ENCODE measurements at regions not wholly inside any gene's neighbourhood (a gene's known extent, or its start where the extent isn't known, plus 50 kb on each side); places are given as distances from the start of the nearest gene placed in this dataset.
"Not testable (repeated sequence)": the region's sequence is repeated elsewhere in the genome, so short reads cannot be mapped to it uniquely, and the experiment has no call there.

GRCh38 chr10:53534428-53534827, 761.8 kb upstream of the MBL2 start:
- H3K4me3 ChIP-seq (ENCODE audit: low read depth, low read length): no peak overlapping the region
- no peak for TF ChIP-seq CTCF (IDR thresholded peaks at IDR 0.05; ENCODE audit: insufficient read depth, low read length)
- DNase-seq (ENCODE audit: low read depth): no peak

- H3K4me3 ChIP-seq (ENCODE audit: low read depth, low read length): no peak overlapping the region
- no peak for TF ChIP-seq CTCF (IDR thresholded peaks at IDR 0.05; ENCODE audit: insufficient read depth, low read length)
- no peak for DNase-seq (ENCODE audit: low read depth)
These were observed 756.4 kb upstream of the MBL2 start for GRCh38 chr10:53528974-53529373.

DNA sequence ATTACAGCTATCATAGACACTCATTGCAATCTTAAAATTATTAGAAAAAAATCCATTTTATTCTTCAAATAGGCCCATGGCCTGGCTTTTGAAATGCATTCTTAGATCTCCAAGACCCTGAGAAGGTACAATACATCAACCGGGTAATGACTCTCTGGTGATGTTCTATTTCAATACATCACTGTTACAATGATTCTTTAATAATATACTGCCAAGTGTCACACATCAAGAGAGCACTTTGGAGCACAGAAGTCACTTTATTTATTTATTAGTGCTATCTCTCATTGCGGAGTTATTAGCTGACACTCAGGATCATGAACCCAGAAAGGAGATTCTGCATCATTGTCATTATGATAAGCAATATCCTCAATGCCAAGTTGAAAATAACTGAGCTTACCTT, 748.5 kb upstream of the MBL2 start:
- no peak for TF ChIP-seq CTCF (IDR thresholded peaks at IDR 0.05; ENCODE audit: insufficient read depth, low read length)
- no peak overlapping the region for H3K4me3 ChIP-seq (ENCODE audit: low read depth, low read length)
- no peak for DNase-seq (ENCODE audit: low read depth)

- H3K4me3 ChIP-seq (ENCODE audit: low read depth, low read length): no peak overlapping the region
- no peak for DNase-seq (ENCODE audit: low read depth)
- no peak for TF ChIP-seq CTCF (IDR thresholded peaks at IDR 0.05; ENCODE audit: insufficient read depth, low read length)
These were observed 735.6 kb upstream of the MBL2 start for GRCh38 chr10:53508197-53508596.

DNA sequence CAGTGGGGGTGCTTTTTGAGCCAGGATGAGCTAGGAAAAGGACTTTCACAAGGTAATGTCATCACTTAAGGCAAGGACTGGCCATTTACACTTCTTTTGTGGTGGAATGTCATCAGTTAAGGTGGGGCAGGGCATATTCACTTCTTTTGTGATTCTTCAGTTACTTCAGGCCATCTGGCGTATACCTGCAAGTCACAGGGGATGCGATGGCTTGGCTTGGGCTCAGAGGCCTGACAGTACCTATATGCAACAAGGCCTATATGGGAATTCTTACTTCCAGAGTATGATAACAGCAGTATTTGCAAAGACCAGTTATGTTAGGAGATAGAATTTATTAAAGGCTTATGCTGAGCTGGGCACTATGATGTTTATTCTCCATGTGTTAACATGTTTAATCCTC, 731.9 kb upstream of the MBL2 start:
- DNase-seq (ENCODE audit: low read depth); H3K4me3 ChIP-seq (ENCODE audit: low read depth, low read length): not testable (repeated sequence)

- TF ChIP-seq CTCF (IDR thresholded peaks at IDR 0.05; ENCODE audit: insufficient read depth, low read length): no peak
- no peak for DNase-seq (ENCODE audit: low read depth)
- no peak overlapping the region for H3K4me3 ChIP-seq (ENCODE audit: low read depth, low read length)
These were observed 719.2 kb upstream of the MBL2 start for GRCh38 chr10:53491774-53492173.

GRCh38 chr10:53490553-53490952, 718.0 kb upstream of the MBL2 start:
- no peak overlapping the region for H3K4me3 ChIP-seq (ENCODE audit: low read depth, low read length)
- no peak for TF ChIP-seq CTCF (IDR thresholded peaks at IDR 0.05; ENCODE audit: insufficient read depth, low read length)
- DNase-seq (ENCODE audit: low read depth): no peak

All from fibroblast of the aortic adventitia (primary cell).